ENCODE measurements at regions not wholly inside any gene's neighbourhood (a gene's known extent, or its start where the extent isn't known, plus 50 kb on each side); places are given as distances from the start of the nearest gene placed in this dataset.

- H3K4me3 ChIP-seq (ENCODE audit: control insufficient read depth, low read depth, low read length), result no peak overlapping the region
- no peak for DNase-seq (ENCODE audit: low read depth)
- no peak for TF ChIP-seq CTCF (conservative IDR thresholded peaks at IDR 0.05; ENCODE audit: control insufficient read depth, insufficient read depth, low read depth, low read length)
Measured at GRCh38 chrX:54615109-54615508, 85.1 kb downstream of the GNL3L start.

- TF ChIP-seq CTCF (conservative IDR thresholded peaks at IDR 0.05; ENCODE audit: control insufficient read depth, insufficient read depth, low read depth, low read length), result no peak
- DNase-seq (ENCODE audit: low read depth), result peak; percentile 12
- no peak overlapping the region for H3K4me3 ChIP-seq (ENCODE audit: control insufficient read depth, low read depth, low read length)
Measured at GRCh38 chrX:54633641-54634040, 103.6 kb downstream of the GNL3L start.

- peak overlapping the region; percentile 59 for H3K4me3 ChIP-seq (ENCODE audit: control insufficient read depth, low read depth, low read length)
Measured at GRCh38 chrX:54639018-54639345, 109.0 kb downstream of the GNL3L start.

GRCh38 chrX:54639346-54640102 is 109.5 kb downstream of the GNL3L start:
- TF ChIP-seq CTCF (conservative IDR thresholded peaks at IDR 0.05; ENCODE audit: control insufficient read depth, insufficient read depth, low read depth, low read length), result peak; percentile 58
- DNase-seq (ENCODE audit: low read depth), result peak; percentile 96
- H3K4me3 ChIP-seq (ENCODE audit: control insufficient read depth, low read depth, low read length), result peak overlapping the region; percentile 59

More at GRCh38 chrX:54639018-54639345, 109.0 kb downstream of the GNL3L start:
- no peak for DNase-seq (ENCODE audit: low read depth)
- no peak for TF ChIP-seq CTCF (conservative IDR thresholded peaks at IDR 0.05; ENCODE audit: control insufficient read depth, insufficient read depth, low read depth, low read length)

GRCh38 chrX:54640103-54640690 is 110.2 kb downstream of the GNL3L start:
- DNase-seq (ENCODE audit: low read depth), result peak; percentile 1
- H3K4me3 ChIP-seq (ENCODE audit: control insufficient read depth, low read depth, low read length), result peak overlapping the region; percentile 21
- TF ChIP-seq CTCF (conservative IDR thresholded peaks at IDR 0.05; ENCODE audit: control insufficient read depth, insufficient read depth, low read depth, low read length), result no peak

GRCh38 chrX:54640736-54641135 is 110.7 kb downstream of the GNL3L start:
- no peak for TF ChIP-seq CTCF (conservative IDR thresholded peaks at IDR 0.05; ENCODE audit: control insufficient read depth, insufficient read depth, low read depth, low read length)
- H3K4me3 ChIP-seq (ENCODE audit: control insufficient read depth, low read depth, low read length), result no peak overlapping the region
- DNase-seq (ENCODE audit: low read depth), result peak; percentile 45
